ENCODE measurements at regions not wholly inside any gene's neighbourhood (a gene's known extent, or its start where the extent isn't known, plus 50 kb on each side); places are given as distances from the start of the nearest gene placed in this dataset.

- no peak for DNase-seq
- ATAC-seq = no peak
- H3K4me1 Mint-ChIP-seq = peaks cover 2% of the 10 kb centered on the region
Observed at GRCh38 chr6:139877828-139878405, 503.5 kb upstream of the CITED2 start.

DNA sequence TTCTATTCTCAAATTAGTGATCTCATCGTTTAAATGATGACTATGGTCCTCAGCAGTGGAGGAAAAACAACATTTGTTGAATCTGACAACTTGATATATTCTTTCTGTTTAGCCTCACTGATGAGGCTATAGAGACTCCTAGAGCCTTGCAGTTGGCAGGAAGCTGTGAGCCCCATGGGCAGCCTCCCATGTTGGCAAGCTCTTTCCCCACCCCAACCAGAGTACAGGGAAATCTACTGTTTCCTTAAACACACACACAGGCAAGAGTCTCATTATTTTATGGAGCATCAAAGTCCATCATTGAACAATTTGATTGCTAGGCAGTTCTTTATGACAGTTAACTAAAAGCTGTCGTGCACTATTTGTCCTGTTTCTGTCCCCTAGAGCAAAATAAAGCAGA is 498.2 kb upstream of the CITED2 start:
- no peak overlapping the region for H3K27ac Mint-ChIP-seq
- no peaks in the 10 kb centered on the region for H3K36me3 Mint-ChIP-seq (ENCODE audit: low read depth)
- no peaks in the 10 kb centered on the region for H3K4me1 Mint-ChIP-seq
- no peak for ATAC-seq
- intact Hi-C loops (cut with DNase I, micrococcal nuclease) = no loop called here
- ChIA-PET POLR2A (no interaction called here), CTCF (no interaction called here)
- no peak overlapping the region for H3K4me3 Mint-ChIP-seq
- DNase-seq = no peak
- no peaks in the 10 kb centered on the region for H3K9me3 Mint-ChIP-seq (ENCODE audit: low read depth)
- H3K27me3 Mint-ChIP-seq = no peaks in the 10 kb centered on the region

More at GRCh38 chr6:139877828-139878405, 503.5 kb upstream of the CITED2 start:
- peaks cover 2% of the 10 kb centered on the region for H3K27me3 Mint-ChIP-seq
- H3K36me3 Mint-ChIP-seq (ENCODE audit: low read depth) = no peaks in the 10 kb centered on the region
- no peak overlapping the region for H3K27ac Mint-ChIP-seq
- no peak overlapping the region for H3K4me3 Mint-ChIP-seq
- intact Hi-C loops (cut with DNase I, micrococcal nuclease) = no loop called here
- no peaks in the 10 kb centered on the region for H3K9me3 Mint-ChIP-seq (ENCODE audit: low read depth)
- ChIA-PET CTCF (no interaction called here), POLR2A (no interaction called here)

GRCh38 chr6:139871803-139872510 is 497.5 kb upstream of the CITED2 start:
- Mint-ChIP-seq H3K27me3 (no peaks in the 10 kb centered on the region), H3K9me3 (ENCODE audit: low read depth) (no peaks in the 10 kb centered on the region), H3K36me3 (ENCODE audit: low read depth) (no peaks in the 10 kb centered on the region), H3K27ac (no peak overlapping the region), H3K4me3 (no peak overlapping the region), H3K4me1 (no peaks in the 10 kb centered on the region)
- no peak for DNase-seq
- no peak for ATAC-seq
- POLR2A ChIA-PET = interaction anchor here (0.6 kb wide), 1 partner anchor 1363 kb away, joined by 6 read pairs; no protein-coding TSS in a partner anchor
- intact Hi-C loops (cut with DNase I, micrococcal nuclease) = no loop called here
- CTCF ChIA-PET = interaction anchor here (0.6 to 1.2 kb wide), 2 partner anchors 12 to 506 kb away, joined by 3 read pairs; no protein-coding TSS in a partner anchor

- no peak for DNase-seq
- H3K4me3 Mint-ChIP-seq = no peak overlapping the region
- no peak for ATAC-seq
- no peaks in the 10 kb centered on the region for H3K27me3 Mint-ChIP-seq
- H3K4me1 Mint-ChIP-seq = no peaks in the 10 kb centered on the region
- no peaks in the 10 kb centered on the region for H3K36me3 Mint-ChIP-seq (ENCODE audit: low read depth)
- H3K27ac Mint-ChIP-seq = no peak overlapping the region
- ChIA-PET CTCF (interaction anchor here (0.5 to 1.2 kb wide), 3 partner anchors 11 to 648 kb away, joined by 3 read pairs; no protein-coding TSS in a partner anchor), POLR2A (interaction anchor here (0.6 kb wide), 1 partner anchor 1362 kb away, joined by 6 read pairs; no protein-coding TSS in a partner anchor)
- no peaks in the 10 kb centered on the region for H3K9me3 Mint-ChIP-seq (ENCODE audit: low read depth)
- intact Hi-C loops (cut with DNase I, micrococcal nuclease) = no loop called here
Observed at GRCh38 chr6:139871165-139871710, 496.8 kb upstream of the CITED2 start.

DNA sequence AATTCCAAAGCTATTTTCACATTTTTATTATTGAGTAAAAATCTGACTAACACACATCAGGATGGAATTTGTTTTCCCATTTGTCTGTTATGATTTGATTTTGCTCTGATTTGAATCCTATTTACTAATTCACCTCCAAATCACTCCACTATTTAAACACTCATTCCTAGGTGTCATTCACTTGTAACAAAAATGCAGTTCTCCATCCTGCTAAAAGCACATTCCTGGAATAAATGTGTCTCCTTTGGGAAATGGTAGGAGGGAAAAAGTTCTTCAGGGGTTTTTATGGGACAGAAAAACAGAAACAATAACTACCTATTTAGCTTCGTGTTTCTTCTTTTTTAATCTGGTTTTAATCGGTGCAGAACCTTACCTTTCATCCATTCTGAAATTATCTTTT is 494.1 kb upstream of the CITED2 start:
- no peak for DNase-seq
- H3K27me3 Mint-ChIP-seq = no peaks in the 10 kb centered on the region
- peaks cover 2% of the 10 kb centered on the region for H3K4me1 Mint-ChIP-seq
- no peaks in the 10 kb centered on the region for H3K36me3 Mint-ChIP-seq (ENCODE audit: low read depth)
- intact Hi-C loops (cut with DNase I, micrococcal nuclease) = no loop called here
- no peak for ATAC-seq
- H3K27ac Mint-ChIP-seq = no peak overlapping the region
- ChIA-PET CTCF (interaction anchor here (0.7 kb wide), 1 partner anchor 14 kb away, joined by 3 read pairs; no protein-coding TSS in a partner anchor), POLR2A (interaction anchor here (0.7 kb wide), 1 partner anchor 37 kb away, joined by 3 read pairs; no protein-coding TSS in a partner anchor)
- H3K9me3 Mint-ChIP-seq (ENCODE audit: low read depth) = no peaks in the 10 kb centered on the region
- H3K4me3 Mint-ChIP-seq = no peak overlapping the region

DNA sequence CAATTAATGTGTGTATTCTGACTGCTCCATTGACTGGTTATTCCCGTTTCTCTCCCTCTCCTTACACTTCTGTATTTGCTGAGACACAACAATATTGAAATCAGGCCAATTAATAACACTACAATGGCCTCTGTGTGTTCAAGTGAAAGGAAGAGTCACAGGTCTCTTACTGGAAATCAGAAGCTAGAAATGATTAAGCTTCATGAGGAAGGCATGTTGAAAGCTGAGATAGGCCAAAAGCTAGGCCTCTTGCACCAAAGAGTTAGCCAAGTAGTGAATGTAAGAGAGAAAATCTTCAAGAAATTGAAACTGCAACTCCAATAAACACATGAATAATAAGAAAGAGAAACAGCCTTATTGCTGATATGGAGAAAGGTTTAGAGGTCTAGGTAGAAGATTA is 489.5 kb upstream of the CITED2 start:
- peaks cover 2% of the 10 kb centered on the region for H3K4me1 Mint-ChIP-seq
- CTCF ChIA-PET = interaction anchor here (0.6 kb wide), 1 partner anchor 1744 kb away, joined by 4 read pairs; no protein-coding TSS in a partner anchor
- no peak overlapping the region for H3K4me3 Mint-ChIP-seq
- H3K27ac Mint-ChIP-seq = no peak overlapping the region
- H3K36me3 Mint-ChIP-seq (ENCODE audit: low read depth) = no peaks in the 10 kb centered on the region
- no peak for DNase-seq
- H3K27me3 Mint-ChIP-seq = no peaks in the 10 kb centered on the region
- POLR2A ChIA-PET = no interaction called here
- H3K9me3 Mint-ChIP-seq (ENCODE audit: low read depth) = no peaks in the 10 kb centered on the region
- intact Hi-C loops (cut with DNase I, micrococcal nuclease) = no loop called here
- peak; percentile 33 for ATAC-seq

DNA sequence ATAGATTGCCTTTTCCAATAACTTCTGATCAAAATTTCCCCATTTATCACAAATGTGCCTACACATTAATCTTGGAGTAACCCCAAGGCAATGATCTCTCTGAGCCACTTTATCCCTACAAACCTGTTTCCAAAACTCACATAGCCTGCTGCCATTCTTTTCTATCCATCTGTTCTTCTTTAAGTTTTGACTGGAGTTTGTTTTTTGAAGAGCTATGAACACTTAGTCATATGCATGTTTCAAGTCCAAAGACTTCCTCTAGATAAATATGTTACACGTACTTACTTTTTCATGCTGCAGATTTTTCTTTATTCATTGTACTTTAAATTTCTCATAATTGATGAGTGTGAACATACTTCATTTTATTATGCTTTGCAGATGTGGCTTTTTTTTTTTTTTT is 488.9 kb upstream of the CITED2 start:
- Mint-ChIP-seq H3K27me3 (no peaks in the 10 kb centered on the region), H3K4me3 (no peak overlapping the region), H3K4me1 (peaks cover 2% of the 10 kb centered on the region), H3K36me3 (ENCODE audit: low read depth) (no peaks in the 10 kb centered on the region), H3K9me3 (ENCODE audit: low read depth) (no peaks in the 10 kb centered on the region), H3K27ac (no peak overlapping the region)
- intact Hi-C loops (cut with DNase I, micrococcal nuclease) = no loop called here
- CTCF ChIA-PET = interaction anchor here (0.8 kb wide), 1 partner anchor 755 kb away, joined by 3 read pairs; no protein-coding TSS in a partner anchor
- ATAC-seq (no peak), DNase-seq (no peak)
- POLR2A ChIA-PET = no interaction called here

DNA sequence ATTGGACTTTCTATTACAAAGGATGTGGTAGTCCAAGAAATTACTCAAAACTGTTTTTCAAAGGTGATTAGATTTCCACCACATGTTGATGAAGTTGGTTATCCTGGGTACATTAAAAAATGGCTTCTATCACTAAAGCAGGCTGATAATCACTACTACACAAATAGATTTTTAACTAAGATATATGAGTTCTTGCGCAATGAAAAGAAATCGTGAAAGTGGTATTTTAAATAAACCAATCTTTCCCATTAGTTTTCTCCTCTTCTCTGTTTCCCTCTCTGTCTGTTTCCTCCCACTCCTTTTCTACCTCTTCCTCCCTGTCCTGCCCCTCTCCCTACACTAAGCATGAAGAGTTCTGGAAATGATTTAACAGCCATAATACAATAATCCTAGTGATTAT is 487.9 kb upstream of the CITED2 start:
- intact Hi-C loops (cut with DNase I, micrococcal nuclease) = no loop called here
- ChIA-PET POLR2A (no interaction called here), CTCF (interaction anchor here (0.8 kb wide), 1 partner anchor 754 kb away, joined by 3 read pairs; no protein-coding TSS in a partner anchor)
- no peak overlapping the region for H3K4me3 Mint-ChIP-seq
- DNase-seq (no peak), ATAC-seq (no peak)
- no peaks in the 10 kb centered on the region for H3K9me3 Mint-ChIP-seq (ENCODE audit: low read depth)
- no peaks in the 10 kb centered on the region for H3K27me3 Mint-ChIP-seq
- peaks cover 2% of the 10 kb centered on the region for H3K4me1 Mint-ChIP-seq
- H3K27ac Mint-ChIP-seq = no peak overlapping the region
- no peaks in the 10 kb centered on the region for H3K36me3 Mint-ChIP-seq (ENCODE audit: low read depth)

DNA sequence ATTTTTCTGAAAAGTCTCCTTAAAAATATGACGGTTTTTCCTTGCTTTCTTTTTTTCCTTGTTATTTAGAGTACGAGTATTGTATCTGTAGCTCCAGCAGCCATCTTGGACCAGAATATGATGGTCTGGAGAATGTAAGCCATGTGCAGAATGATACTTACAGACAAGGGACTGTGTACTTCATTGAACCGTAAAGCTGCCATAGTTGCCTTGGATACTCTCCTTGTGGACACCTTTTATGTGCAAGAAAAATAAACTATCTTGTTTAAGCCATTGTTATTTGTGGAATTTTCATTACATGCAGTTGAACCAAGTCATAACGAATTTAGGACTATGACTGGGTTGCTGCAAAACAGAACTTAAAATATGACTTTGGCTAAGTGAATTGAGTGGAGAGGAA is 485.8 kb upstream of the CITED2 start:
- peaks cover 2% of the 10 kb centered on the region for H3K4me1 Mint-ChIP-seq
- no peak overlapping the region for H3K27ac Mint-ChIP-seq
- intact Hi-C loops (cut with DNase I, micrococcal nuclease) = no loop called here
- H3K4me3 Mint-ChIP-seq = no peak overlapping the region
- CTCF ChIA-PET = interaction anchor here (1.5 kb wide), 1 partner anchor 12 kb away, joined by 3 read pairs; no protein-coding TSS in a partner anchor
- ATAC-seq (no peak), DNase-seq (no peak)
- no peaks in the 10 kb centered on the region for H3K27me3 Mint-ChIP-seq
- POLR2A ChIA-PET = no interaction called here
- no peaks in the 10 kb centered on the region for H3K9me3 Mint-ChIP-seq (ENCODE audit: low read depth)
- no peaks in the 10 kb centered on the region for H3K36me3 Mint-ChIP-seq (ENCODE audit: low read depth)

GRCh38 chr6:139858429-139858828 is 484.0 kb upstream of the CITED2 start:
- intact Hi-C loops (cut with DNase I, micrococcal nuclease) = no loop called here
- DNase-seq (no peak), ATAC-seq (no peak)
- H3K4me1 Mint-ChIP-seq = no peaks in the 10 kb centered on the region
- no peak overlapping the region for H3K27ac Mint-ChIP-seq
- no peaks in the 10 kb centered on the region for H3K9me3 Mint-ChIP-seq (ENCODE audit: low read depth)
- no peaks in the 10 kb centered on the region for H3K36me3 Mint-ChIP-seq (ENCODE audit: low read depth)
- H3K27me3 Mint-ChIP-seq = no peaks in the 10 kb centered on the region
- H3K4me3 Mint-ChIP-seq = no peak overlapping the region
- POLR2A ChIA-PET = no interaction called here
- CTCF ChIA-PET = no interaction called here

GRCh38 chr6:139857143-139857542 is 482.7 kb upstream of the CITED2 start:
- no peak for DNase-seq
- Mint-ChIP-seq H3K27me3 (no peaks in the 10 kb centered on the region), H3K9me3 (ENCODE audit: low read depth) (no peaks in the 10 kb centered on the region), H3K27ac (no peak overlapping the region), H3K36me3 (ENCODE audit: low read depth) (no peaks in the 10 kb centered on the region), H3K4me1 (no peaks in the 10 kb centered on the region), H3K4me3 (no peak overlapping the region)
- CTCF ChIA-PET = no interaction called here
- intact Hi-C loops (cut with DNase I, micrococcal nuclease) = loop anchor here in 1 of 2 experiments (1.0 kb wide), 1 partner anchor 22 kb away; no protein-coding TSS in a partner anchor
- no peak for ATAC-seq
- POLR2A ChIA-PET = no interaction called here

GRCh38 chr6:139856562-139856961 is 482.1 kb upstream of the CITED2 start:
- Mint-ChIP-seq H3K27ac (no peak overlapping the region), H3K4me3 (no peak overlapping the region), H3K9me3 (ENCODE audit: low read depth) (no peaks in the 10 kb centered on the region), H3K36me3 (ENCODE audit: low read depth) (no peaks in the 10 kb centered on the region), H3K4me1 (no peaks in the 10 kb centered on the region), H3K27me3 (no peaks in the 10 kb centered on the region)
- ATAC-seq (no peak), DNase-seq (no peak)
- ChIA-PET CTCF (no interaction called here), POLR2A (no interaction called here)
- intact Hi-C loops (cut with DNase I, micrococcal nuclease) = no loop called here
